Lower leg skin (tissue), 4 donors: ENCODE measurements at regions not wholly inside any gene's neighbourhood (a gene's known extent, or its start where the extent isn't known, plus 50 kb on each side); places are given as distances from the start of the nearest gene placed in this dataset.
A peak's percentile ranks its signal among the peaks of the same experiment; 100 is the strongest.
"Not testable (repeated sequence)": the region's sequence is repeated elsewhere in the genome, so short reads cannot be mapped to it uniquely, and the experiment has no call there.

Experiments used
- DNase-seq, 2 donors: peaks; one replicate each; pipeline ENCODE4 v3.0.0-alpha.2; 2019; ENCODE audit warnings: low spot score in 2 of 2
- H3K4me3 ChIP-seq: fragments of 200-600 bp; sonication (generic); 2 replicates; pipeline ENCODE4 v1.5.1; 2017; ENCODE audit warnings: mild to moderate bottlenecking, low read depth; ENCODE audit not compliant: poor library complexity, severe bottlenecking
- CTCF ChIP-seq, 3 donors: fragments of 450-650 bp; IDR thresholded peaks; one replicate each; pipeline ENCODE4 v1.5.1; 2016; ENCODE audit warnings: antibody characterized with exemption in 3 of 3, mild to moderate bottlenecking in 3 of 3, moderate library complexity in 2 of 3
- POLR2A ChIP-seq, 2 donors: fragments of 450-650 bp; IDR thresholded peaks; one replicate each; pipeline ENCODE4 v1.6.1; 2016 to 2017; ENCODE audit warnings: antibody characterized with exemption in 2 of 2, mild to moderate bottlenecking in 1 of 2, moderate library complexity in 1 of 2
- WGBS, 2 donors: methylation state at CpG; one replicate each; pipeline ENCODE4 v1.1.5; 2018; 5-methylcytosine and 5-hydroxymethylcytosine counted together
- intact Hi-C: fragments of 100-400 bp; cut with DNase I; formaldehyde crosslinking; loops from one replicate; pipeline ENCODE4 v1.15.0; 2023; ENCODE audit warnings: low total_unique reads

GRCh38 chr6:19892260-19892659 is 55.1 kb downstream of the ID4 start:
- intact Hi-C loops, result no loop called here
- 43 to 62% methylated on average over 9 of the region's 9 CpGs for WGBS, 2 donors

GRCh38 chr6:19895866-19896692 is 58.9 kb downstream of the ID4 start:
- no peak overlapping the region for H3K4me3 ChIP-seq
- intact Hi-C loops, result no loop called here
- no peak for TF ChIP-seq POLR2A (IDR thresholded peaks at IDR 0.05)
- DNase-seq, result no peak
- 73 to 74% methylated on average over 9 of the region's 9 CpGs for WGBS, 2 donors

More at GRCh38 chr6:19892260-19892659, 55.1 kb downstream of the ID4 start:
- DNase-seq, result peak; percentile 86 to 93
- no peak for TF ChIP-seq POLR2A (IDR thresholded peaks at IDR 0.05)
- no peak for TF ChIP-seq CTCF (IDR thresholded peaks at IDR 0.05)
- H3K4me3 ChIP-seq, result no peak overlapping the region

- WGBS, 2 donors, result 48 to 65% methylated on average over 2 of the region's 2 CpGs
- no peak for DNase-seq
These were observed 59.5 kb downstream of the ID4 start for GRCh38 chr6:19896693-19897010.

GRCh38 chr6:19898141-19898740 is 61.1 kb downstream of the ID4 start:
- TF ChIP-seq POLR2A (IDR thresholded peaks at IDR 0.05) (no peak), CTCF (IDR thresholded peaks at IDR 0.05) (no peak)
- WGBS, 2 donors, result 60 to 76% methylated on average over 4 of the region's 4 CpGs
- intact Hi-C loops, result no loop called here
- H3K4me3 ChIP-seq, result no peak overlapping the region
- DNase-seq, result no peak

More at GRCh38 chr6:19896693-19897010, 59.5 kb downstream of the ID4 start:
- H3K4me3 ChIP-seq, result no peak overlapping the region
- no peak for TF ChIP-seq CTCF (IDR thresholded peaks at IDR 0.05)
- no peak for TF ChIP-seq POLR2A (IDR thresholded peaks at IDR 0.05)
- intact Hi-C loops, result no loop called here

- TF ChIP-seq POLR2A (IDR thresholded peaks at IDR 0.05) (no peak), CTCF (IDR thresholded peaks at IDR 0.05) (no peak)
- WGBS, 2 donors, result 76% methylated on average over 4 of the region's 4 CpGs
- H3K4me3 ChIP-seq, result no peak overlapping the region
- intact Hi-C loops, result no loop called here
- DNase-seq, result no peak
These were observed 65.0 kb downstream of the ID4 start for GRCh38 chr6:19902201-19902600.

- intact Hi-C loops, H3K4me3 ChIP-seq: not testable (repeated sequence)
These were observed 67.2 kb downstream of the ID4 start for GRCh38 chr6:19904408-19904807.

More at GRCh38 chr6:19904408-19904807, 67.2 kb downstream of the ID4 start:
- 79 to 86% methylated on average over 6 of the region's 6 CpGs for WGBS, 2 donors
- DNase-seq, result not testable (repeated sequence)
